ENCODE measurements at regions not wholly inside any gene's neighbourhood (a gene's known extent, or its start where the extent isn't known, plus 50 kb on each side); places are given as distances from the start of the nearest gene placed in this dataset.

GRCh38 chr10:114732931-114733330 lies 74.9 kb upstream of the ABLIM1 start:
- no peaks in the 10 kb centered on the region for H3K36me3 ChIP-seq
- H3K9me3 ChIP-seq: no peaks in the 10 kb centered on the region
- H3K27ac ChIP-seq: no peak overlapping the region
- TF ChIP-seq CTCF (IDR thresholded peaks at IDR 0.05) (no peak), POLR2AphosphoS5 (IDR thresholded peaks at IDR 0.05) (no peak), EP300 (IDR thresholded peaks at IDR 0.05) (no peak), POLR2A (IDR thresholded peaks at IDR 0.05) (no peak)
- no peak overlapping the region for H3K4me3 ChIP-seq
- no peaks in the 10 kb centered on the region for H3K4me1 ChIP-seq
- no peak for DNase-seq (ENCODE audit: low spot score in 2 of 2)
- WGBS: 96% methylated on average over 1 of the region's 1 CpG
- H3K27me3 ChIP-seq: no peaks in the 10 kb centered on the region

GRCh38 chr10:114735946-114736345 lies 77.9 kb upstream of the ABLIM1 start:
- Histone ChIP-seq H3K27me3 (no peaks in the 10 kb centered on the region), H3K36me3 (no peaks in the 10 kb centered on the region), H3K4me3 (no peak overlapping the region), H3K27ac (no peak overlapping the region), H3K9me3 (no peaks in the 10 kb centered on the region), H3K4me1 (no peaks in the 10 kb centered on the region)
- no peak for DNase-seq (ENCODE audit: low spot score in 2 of 2)
- no peak for TF ChIP-seq POLR2A (IDR thresholded peaks at IDR 0.05)
- TF ChIP-seq EP300 (IDR thresholded peaks at IDR 0.05): no peak
- TF ChIP-seq POLR2AphosphoS5 (IDR thresholded peaks at IDR 0.05): no peak
- no peak for TF ChIP-seq CTCF (IDR thresholded peaks at IDR 0.05)

- Histone ChIP-seq H3K4me1 (no peaks in the 10 kb centered on the region), H3K36me3 (no peaks in the 10 kb centered on the region), H3K4me3 (no peak overlapping the region), H3K9me3 (no peaks in the 10 kb centered on the region), H3K27ac (no peak overlapping the region), H3K27me3 (no peaks in the 10 kb centered on the region)
- 76% methylated on average over 6 of the region's 6 CpGs for WGBS
- TF ChIP-seq CTCF (IDR thresholded peaks at IDR 0.05) (no peak), EP300 (IDR thresholded peaks at IDR 0.05) (no peak), POLR2AphosphoS5 (IDR thresholded peaks at IDR 0.05) (no peak), POLR2A (IDR thresholded peaks at IDR 0.05) (no peak)
- no peak for DNase-seq (ENCODE audit: low spot score in 2 of 2)
These were observed 77.9 kb upstream of the FHIP2A start for GRCh38 chr10:114743521-114744231.

DNA sequence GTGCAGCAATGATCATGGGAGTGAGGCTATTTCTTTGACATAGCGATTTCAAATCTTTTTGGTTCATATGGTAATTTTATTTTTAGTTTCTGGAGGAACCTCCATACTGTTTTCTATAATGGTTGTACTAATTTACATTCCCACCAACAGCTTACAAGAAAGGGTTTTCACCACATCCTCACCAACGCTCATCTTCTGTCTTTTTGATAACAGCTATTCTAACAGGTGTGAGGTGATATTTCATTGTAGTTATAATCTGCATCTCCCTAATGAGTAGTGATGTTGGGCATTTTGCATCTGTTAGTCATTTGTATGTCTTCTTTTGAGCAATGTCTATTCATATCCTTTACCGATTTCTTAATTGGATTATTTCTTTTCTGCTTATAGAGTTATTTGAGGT lies 75.0 kb upstream of the FHIP2A start:
- no peak for TF ChIP-seq CTCF (IDR thresholded peaks at IDR 0.05)
- TF ChIP-seq POLR2AphosphoS5 (IDR thresholded peaks at IDR 0.05): no peak
- TF ChIP-seq POLR2A (IDR thresholded peaks at IDR 0.05): no peak
- Histone ChIP-seq H3K4me3 (no peak overlapping the region), H3K4me1 (no peaks in the 10 kb centered on the region), H3K27ac (no peak overlapping the region), H3K27me3 (no peaks in the 10 kb centered on the region), H3K9me3 (no peaks in the 10 kb centered on the region), H3K36me3 (no peaks in the 10 kb centered on the region)
- 87% methylated on average over 3 of the region's 3 CpGs for WGBS
- no peak for DNase-seq (ENCODE audit: low spot score in 2 of 2)

GRCh38 chr10:114748241-114748640 lies 73.3 kb upstream of the FHIP2A start:
- Histone ChIP-seq H3K36me3 (no peaks in the 10 kb centered on the region), H3K4me1 (no peaks in the 10 kb centered on the region), H3K27me3 (no peaks in the 10 kb centered on the region), H3K4me3 (no peak overlapping the region), H3K9me3 (no peaks in the 10 kb centered on the region), H3K27ac (no peak overlapping the region)
- WGBS: 95% methylated on average over 1 of the region's 1 CpG
- TF ChIP-seq POLR2A (IDR thresholded peaks at IDR 0.05): no peak
- TF ChIP-seq CTCF (IDR thresholded peaks at IDR 0.05): no peak
- no peak for TF ChIP-seq POLR2AphosphoS5 (IDR thresholded peaks at IDR 0.05)
- no peak for TF ChIP-seq EP300 (IDR thresholded peaks at IDR 0.05)
- DNase-seq (ENCODE audit: low spot score in 2 of 2): no peak

Data from suprapubic skin (tissue), 4 donors.